Prostate gland (tissue), 2 donors: ENCODE measurements at regions not wholly inside any gene's neighbourhood (a gene's known extent, or its start where the extent isn't known, plus 50 kb on each side); places are given as distances from the start of the nearest gene placed in this dataset.

Source experiments
- CTCF ChIP-seq, 4 experiments: fragments of 200-600 bp in 2 of 4; fragments of 450-650 bp in 2 of 4; sonication (generic) in 2 of 4; IDR thresholded peaks; 1 replicate in 3 of 4; 2 replicates in 1 of 4; pipeline ENCODE4 v1.5.1; 2016 to 2019; ENCODE audit warnings: antibody characterized with exemption in 4 of 4, mild to moderate bottlenecking in 2 of 4, moderate library complexity in 2 of 4
- POLR2A ChIP-seq: fragments of 450-650 bp; IDR thresholded peaks from one replicate; pipeline ENCODE4 v1.6.1; 2016; ENCODE audit warnings: antibody characterized with exemption, mild to moderate bottlenecking
- POLR2AphosphoS5 ChIP-seq: sonication (generic); formaldehyde crosslinking; IDR thresholded peaks from one replicate; pipeline ENCODE4 v1.6.1; 2017; ENCODE audit warnings: antibody characterized with exemption

GRCh38 chr6:148225871-148226270 lies 116.8 kb upstream of the SASH1 start:
- TF ChIP-seq CTCF (IDR thresholded peaks at IDR 0.05) (no peak), POLR2A (no peak), POLR2AphosphoS5 (no peak)
